ENCODE measurements at regions not wholly inside any gene's neighbourhood (a gene's known extent, or its start where the extent isn't known, plus 50 kb on each side); places are given as distances from the start of the nearest gene placed in this dataset.

DNA sequence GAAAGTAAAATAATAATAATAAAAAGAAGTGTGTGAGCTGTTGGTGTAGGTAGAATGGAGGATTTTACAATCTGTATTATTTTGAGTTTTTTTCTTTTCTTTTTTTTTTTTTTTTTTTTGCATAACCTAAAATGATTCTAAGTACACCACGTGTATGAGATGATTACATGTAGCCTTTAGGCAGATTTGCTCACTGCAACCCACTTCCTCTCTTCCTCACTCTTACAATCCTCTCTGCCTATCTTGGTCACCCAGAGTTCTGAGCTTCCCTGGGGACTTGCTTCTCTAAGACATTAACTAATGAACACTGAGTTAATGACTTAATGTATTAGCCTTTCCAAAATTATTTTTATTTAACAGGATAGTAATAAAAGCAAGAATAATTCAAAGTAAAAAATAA, 1169.6 kb downstream of the EFNB2 start:
- no peak for DNase-seq (ENCODE audit: low read depth, low spot score)

DNA sequence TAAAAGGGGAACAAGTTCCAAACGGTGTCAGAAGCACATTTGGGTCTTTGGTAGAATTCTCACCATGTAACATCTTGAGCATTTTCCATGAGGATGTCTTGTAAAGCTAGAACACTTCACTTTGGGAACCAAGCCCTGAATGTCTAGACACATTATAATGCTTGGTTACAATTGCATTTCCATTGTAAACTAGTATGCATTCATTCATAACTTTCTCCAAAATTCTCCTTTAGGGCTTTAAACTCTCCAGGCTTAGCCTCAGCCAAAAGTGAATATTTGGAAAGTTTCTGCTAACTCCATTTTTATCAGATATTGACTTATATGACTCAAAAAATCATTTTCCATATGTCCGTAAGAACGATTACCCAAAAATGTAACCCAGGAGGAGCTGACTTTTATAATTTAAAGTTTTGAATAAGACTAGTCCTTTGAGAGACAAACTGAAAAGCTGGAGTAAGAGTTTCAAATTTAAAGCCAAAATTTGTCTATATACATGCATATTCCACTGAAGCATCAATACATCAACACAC, 1170.4 kb downstream of the EFNB2 start:
- DNase-seq (ENCODE audit: low read depth, low spot score), result no peak

DNA sequence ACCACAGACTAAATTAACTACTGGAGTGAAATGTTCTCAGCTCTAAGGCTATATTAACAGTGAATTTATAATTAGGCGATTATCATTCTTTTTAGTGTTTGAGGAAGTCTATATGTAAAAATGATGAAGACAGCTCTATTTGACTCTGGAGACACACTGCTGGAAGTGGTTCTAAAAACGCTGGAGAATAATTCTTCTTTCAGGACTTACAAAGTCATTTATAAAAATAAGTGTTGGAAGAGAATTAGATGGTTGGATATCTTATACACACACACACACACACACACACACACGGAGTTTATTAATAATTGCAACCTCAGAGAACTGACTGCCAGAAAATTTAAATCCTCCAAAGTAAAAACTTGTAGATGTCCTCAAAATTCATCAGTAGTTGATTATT, 1171.3 kb downstream of the EFNB2 start:
- no peak for DNase-seq (ENCODE audit: low read depth, low spot score)

DNA sequence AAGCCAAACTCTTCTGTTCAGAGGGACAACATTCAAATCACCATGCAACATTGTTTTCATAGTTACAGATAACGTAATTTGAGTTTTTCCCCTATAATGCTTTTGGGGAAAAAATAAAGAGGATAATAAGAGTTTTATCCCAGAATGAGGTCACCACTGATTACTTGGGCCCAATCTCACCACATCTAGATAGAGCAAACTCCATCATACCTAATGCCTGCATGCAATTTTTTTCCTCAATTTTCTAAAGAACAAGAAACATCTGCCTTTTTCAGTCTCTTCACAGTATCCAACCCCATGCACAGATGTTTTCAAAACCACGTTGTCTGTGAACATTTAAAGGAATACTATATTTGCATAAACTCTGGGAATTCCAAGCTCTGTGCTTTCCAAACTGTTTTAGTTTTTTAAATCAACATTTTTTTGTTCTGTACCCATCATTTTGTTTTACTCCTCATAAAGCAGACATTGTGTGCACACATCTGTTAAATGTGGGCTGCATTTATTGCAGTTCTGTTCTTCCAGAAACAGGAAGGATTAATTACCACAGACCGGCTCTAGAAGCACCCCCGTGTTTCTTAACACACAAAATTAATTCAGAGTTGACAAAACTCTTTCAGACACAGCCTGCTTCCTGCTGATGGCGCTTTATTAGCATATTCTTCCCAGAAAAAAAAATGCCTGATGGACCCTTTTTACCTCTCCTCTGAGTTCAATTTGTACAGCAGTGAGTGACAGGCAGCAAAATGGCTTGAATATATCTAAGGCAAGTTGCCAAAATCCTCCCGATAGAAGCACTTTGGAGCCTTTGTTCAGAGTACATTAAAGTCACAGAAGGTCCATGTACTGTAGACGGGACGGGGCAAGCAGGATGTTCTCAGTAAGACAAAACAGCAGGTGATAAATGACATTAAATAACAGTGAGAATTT, 1171.9 kb downstream of the EFNB2 start:
- no peak for DNase-seq (ENCODE audit: low read depth, low spot score)

DNA sequence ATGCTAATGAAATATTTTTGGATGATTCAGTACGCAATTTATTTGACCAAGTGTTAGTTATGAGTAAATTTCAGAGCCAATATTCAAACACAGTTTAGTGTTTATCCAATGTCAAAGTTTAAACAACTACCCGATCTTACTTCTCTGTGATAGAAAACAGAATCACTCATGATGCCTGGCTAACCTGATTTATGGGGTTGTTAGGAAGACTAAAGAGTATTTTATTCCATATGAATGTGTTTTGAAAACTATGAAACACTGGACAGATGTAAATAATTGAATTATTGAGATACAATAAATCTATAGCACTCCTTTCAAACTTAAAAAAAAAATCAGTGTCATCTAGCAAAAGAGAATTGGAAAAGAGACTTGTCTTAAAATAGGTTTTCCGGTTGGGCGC, 1181.8 kb downstream of the EFNB2 start:
- DNase-seq (ENCODE audit: low read depth, low spot score), result no peak

DNA sequence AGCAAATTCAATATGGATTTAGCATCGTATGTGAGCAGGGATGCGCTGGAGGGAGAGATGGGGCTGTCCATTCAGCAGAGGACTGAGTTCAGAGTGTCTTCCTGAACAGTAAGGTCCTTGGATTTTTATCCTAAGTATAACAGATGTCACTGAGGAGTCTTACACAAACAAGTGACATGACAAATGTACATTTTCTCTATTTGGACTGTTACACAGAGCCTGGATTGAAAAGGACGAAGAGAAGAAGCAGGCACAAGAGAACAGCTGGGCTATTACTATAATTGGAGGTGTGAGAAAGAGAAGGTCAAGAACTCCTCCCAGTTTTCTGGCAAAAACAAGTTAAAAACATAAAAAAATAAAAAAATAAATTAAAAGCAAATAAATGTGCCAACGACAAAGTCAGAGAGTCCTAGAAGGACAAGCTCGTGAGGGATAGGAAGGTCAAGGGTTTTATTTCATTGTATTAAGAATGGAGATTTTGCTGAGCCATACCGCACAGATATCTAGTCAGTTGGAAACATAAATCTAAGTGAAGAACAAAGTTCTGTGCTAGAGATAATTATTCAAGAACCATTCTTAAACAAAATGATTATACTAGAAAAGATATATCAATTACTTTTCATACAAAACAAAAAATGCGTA, 1186.3 kb downstream of the EFNB2 start:
- no peak for DNase-seq (ENCODE audit: low read depth, low spot score)

DNA sequence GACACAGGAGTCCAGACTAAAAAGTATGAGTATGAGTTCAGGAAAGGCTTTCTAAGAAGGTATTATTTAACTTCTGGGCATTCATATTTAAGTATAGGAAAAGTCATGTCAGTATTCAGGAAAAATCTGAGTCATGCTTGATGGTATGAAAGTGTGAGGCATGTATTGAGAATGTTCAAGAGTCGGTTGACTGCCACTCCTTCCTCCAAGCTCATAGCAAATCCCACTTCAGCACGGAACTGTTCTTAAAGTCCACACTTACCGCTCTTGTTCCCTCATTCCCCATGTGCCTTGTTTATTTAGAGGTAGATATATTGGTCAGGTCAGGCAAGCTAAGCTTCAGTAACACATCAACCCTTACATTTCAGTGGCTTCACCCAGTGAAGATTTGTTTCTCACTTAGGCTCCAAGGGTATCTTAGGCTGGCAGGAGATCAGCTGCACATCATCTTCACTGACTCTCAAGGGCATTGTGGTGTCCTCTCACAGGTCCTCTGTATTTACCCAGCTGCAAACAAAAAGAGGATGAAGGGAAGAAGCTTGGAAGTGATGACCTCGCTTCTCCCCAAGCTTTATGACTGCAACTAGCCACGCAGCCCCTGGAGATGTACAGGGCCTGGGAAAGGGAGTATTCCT, 1189.2 kb downstream of the EFNB2 start:
- no peak for DNase-seq (ENCODE audit: low read depth, low spot score)

DNA sequence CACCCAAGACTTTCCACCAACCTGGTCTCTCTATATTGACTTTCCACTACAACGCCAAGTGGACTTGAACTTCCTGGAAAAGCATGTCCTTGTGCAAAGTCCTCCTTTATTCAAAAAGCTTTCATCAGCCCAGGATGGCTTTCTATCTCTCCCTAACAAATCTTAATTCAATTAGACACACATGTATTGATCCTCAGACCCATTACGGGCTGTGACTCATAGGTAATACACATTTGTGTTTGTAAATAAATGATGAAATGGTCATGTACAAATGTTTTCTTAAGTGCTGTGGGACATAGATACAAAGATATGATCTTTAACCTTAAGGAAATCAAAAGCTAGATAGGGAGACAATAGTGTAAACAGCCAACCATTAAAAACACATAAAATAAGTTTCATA, 1189.7 kb downstream of the EFNB2 start:
- DNase-seq (ENCODE audit: low read depth, low spot score), result no peak

DNA sequence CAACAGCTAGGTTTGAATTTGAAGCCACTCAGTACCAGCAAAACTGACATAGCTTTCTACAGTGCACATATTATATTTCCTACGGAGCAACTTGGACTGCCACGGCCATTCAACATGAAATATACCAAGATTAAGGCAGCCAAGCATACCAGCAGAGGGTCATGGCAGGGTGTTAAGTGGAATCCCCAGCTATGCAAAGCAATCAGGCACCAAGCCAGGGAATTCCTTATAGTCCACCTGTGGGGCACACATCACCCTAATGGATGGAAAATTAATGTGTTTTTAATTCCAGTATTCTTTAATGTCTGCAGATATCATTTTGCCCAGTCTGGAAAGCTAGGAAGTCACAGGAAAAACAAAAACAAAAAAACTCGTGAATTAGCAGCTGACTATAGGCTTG, 1190.3 kb downstream of the EFNB2 start:
- DNase-seq (ENCODE audit: low read depth, low spot score), result no peak

DNA sequence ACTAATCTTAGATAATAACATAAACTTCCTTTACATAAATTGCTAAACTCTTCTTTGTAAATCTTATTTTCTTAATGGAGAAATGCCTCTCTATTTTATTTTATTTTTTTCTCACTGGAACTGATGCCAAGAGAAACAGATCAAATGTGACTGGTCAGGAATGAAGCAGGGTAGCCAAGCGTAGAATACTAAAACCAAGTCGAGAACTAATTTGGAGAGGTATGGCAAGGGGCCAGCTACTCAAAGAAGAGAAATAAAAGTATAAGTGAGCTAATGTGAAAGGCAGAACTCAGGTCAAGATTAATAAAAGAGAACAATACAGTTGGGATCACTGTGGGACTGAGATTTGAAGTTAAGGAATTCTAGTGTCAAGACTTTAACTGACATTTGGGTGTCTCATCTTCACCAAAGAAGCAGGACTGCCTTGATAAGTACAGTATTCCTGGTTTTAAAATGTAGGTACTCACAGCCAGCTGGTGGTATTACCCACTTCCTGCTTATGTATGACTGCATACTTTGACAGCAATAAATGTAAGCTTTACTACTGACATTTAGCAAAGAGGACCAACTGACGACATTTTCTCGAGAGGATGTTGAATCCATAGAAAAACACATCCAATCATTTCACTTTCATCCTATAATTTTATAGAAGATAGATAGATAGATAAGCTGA, 1192.2 kb downstream of the EFNB2 start:
- no peak for DNase-seq (ENCODE audit: low read depth, low spot score)

DNA sequence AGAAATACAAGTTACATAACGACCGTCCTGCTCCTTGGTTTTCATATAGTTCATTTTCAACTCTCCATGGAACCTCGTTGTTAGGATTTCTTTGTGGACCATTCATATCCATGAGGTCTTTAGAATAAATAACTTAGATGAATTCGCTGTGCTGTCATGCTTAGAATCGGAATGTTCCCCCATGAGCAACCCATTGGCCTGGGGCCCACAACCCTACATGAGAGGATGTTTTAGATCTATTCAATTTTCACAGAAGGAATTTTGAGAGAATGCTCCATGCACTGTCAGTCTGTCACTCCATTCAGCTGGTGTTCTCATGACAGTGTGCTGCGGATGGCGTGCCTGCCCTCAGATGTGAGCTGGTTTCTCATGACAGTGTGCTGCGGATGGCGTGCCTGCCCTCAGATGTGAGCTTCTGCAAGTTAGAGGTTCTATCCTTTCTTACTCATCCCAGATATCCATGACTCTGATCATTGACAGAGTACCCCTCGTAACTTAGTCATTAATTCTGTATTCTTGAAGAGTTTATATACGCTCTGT, 1193.1 kb downstream of the EFNB2 start:
- DNase-seq (ENCODE audit: low read depth, low spot score), result no peak

DNA sequence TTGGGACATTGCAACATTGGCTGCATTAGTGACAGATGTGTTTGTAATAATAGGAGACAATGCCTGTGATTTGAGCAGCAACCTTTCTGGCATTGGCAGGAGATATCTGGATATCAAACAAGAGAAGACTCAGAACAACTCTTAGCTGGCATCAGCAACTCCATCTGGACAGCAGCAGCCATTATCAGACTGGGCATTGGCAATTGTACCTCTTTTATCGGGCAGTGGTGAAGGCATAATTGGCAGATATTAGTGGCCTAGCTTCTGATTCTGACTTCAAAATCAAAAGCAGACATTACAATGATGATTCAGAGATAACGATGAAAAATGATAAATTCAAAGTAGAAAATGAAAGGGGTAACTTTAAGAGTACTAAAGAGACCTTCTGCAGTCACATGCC, 1193.7 kb downstream of the EFNB2 start:
- DNase-seq (ENCODE audit: low read depth, low spot score), result no peak

DNA sequence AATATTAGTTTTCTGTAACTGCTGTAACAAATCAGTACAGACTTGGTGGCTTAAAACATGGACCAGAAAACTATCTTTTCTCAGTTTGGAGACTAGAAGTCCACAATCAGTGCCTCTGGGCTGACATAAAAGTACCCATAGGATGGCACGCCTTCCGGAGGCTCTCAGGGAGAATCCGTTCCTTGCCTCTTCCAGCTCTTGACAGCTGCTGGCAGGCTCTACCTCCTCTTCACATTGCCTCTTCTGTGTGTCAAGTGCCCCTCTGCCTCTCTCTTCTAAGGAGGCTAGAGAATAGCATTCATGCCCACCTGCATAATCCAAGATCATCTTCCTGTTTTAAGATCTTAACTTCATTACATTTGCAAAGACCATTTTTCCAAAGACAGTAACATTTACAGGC, 1194.2 kb downstream of the EFNB2 start:
- DNase-seq (ENCODE audit: low read depth, low spot score), result no peak

DNA sequence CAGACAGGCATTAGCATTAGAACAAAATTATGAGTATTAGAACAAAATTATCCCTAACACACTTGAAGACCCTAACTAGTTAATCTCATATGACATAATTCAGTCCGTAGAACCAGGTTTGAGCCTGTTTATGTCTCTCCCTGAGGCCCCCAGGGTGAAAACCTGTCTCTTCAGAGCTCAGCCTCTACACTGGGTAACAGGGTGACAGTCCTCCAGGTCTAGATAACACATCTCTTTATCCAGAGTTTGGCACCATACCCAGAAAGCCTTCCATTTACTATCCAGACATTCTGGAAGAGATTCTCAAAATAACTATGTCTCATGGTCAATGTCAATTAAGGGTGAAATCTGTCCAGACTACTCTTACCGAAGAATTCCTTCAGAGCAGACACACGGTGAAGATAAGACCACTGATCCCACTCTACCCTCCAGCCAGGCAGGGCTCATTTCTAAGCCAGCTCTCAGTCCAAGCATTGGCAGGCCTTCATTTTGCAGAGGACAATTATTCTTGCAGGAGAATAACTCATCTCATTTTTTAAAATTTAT, 1195.3 kb downstream of the EFNB2 start:
- no peak for DNase-seq (ENCODE audit: low read depth, low spot score)

DNA sequence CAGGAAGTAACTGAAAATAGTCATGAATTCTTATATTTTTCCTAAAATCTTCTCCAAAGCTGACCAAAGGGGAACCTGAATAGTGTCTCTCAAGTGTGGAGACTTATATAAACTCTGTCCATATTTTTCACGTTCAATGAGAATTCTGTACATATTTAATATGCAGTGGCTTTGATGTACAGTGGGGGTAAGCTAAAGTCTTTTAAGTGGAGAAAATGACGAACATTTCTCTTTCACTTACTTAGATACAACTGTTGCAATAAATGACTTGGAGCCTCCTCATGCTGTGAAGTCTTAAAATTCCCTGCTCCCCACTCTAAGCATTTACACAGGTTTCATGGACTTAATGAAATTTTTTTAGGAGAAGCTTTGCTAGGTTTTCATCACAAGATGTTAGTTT, 1196.7 kb downstream of the EFNB2 start:
- DNase-seq (ENCODE audit: low read depth, low spot score), result no peak

DNA sequence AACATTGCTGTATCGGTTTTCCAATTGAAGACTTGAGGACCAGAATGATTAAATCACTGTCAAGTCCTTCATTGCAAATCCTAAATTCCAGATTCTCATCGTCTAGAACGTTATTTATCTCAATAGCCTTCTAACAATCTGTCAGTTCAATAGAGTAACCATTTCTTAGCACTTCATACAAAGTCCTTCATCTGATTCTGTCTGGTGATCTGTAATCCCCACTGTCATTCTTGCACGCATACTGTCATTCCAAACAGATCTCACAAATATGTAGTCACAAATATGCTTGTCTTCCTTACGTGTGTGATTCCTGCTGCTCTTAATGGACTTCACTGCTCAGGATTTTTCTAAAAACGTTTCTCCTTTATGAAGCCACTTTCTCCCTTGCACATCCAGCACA, 1197.5 kb downstream of the EFNB2 start:
- DNase-seq (ENCODE audit: low read depth, low spot score), result no peak

DNA sequence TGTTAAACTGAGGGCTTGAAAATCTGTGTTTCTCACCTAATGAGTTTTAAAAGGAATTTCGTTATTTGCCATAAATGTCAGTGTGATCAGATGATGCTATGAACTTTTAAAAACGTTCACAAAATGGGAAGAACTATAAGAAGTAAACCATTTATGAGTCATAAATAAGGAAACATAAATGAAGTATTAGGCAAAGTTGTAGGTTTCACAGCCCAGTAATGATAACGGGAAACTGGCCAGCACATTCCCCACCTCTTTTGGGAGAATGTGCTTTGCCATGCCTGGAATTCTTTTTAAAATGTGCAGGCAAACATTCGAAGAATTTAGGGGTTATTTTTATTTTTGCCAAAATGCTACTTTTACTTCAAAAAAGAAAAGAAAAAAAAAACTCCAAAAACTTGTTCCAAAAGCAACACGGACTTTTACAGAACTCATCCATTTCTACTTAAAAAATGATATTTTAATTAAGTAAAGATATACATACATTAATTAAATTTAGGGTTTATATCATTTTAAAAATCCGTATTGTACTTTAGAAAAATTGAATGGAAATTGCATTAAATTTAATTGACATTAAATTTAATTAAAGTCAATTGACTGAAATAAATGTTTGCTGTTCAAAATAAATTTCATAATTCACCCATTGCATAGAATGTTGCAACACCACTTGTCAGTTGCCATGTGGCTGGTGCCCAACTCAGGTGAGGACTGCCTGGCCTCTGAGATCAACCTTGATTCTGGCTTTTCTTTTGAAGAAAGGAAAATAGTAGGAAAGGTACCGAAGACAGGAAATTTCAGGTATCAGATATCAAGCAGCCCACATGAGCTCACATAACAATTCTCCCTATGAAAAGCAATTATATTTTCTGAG, 1198.5 kb downstream of the EFNB2 start:
- no peak for DNase-seq (ENCODE audit: low read depth, low spot score)

DNA sequence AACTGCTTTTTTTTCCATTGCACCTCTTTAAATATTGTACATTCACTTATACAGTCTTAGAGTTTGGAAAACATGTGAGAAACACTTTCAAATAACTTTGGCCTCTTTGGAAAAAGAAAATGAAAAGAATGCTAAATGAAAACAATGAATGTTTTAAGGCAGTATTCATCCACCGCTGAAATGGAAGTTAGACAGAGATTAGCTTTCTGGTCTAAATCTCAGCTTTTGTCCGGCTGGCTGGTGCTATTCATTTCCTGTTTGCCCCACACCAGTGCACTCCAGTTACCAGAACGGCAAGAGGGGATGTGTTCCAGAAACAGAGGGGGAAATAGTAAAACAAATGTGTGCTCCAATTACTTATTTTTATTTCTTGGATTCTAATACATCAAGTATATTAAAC, 1201.3 kb downstream of the EFNB2 start:
- DNase-seq (ENCODE audit: low read depth, low spot score), result no peak

DNA sequence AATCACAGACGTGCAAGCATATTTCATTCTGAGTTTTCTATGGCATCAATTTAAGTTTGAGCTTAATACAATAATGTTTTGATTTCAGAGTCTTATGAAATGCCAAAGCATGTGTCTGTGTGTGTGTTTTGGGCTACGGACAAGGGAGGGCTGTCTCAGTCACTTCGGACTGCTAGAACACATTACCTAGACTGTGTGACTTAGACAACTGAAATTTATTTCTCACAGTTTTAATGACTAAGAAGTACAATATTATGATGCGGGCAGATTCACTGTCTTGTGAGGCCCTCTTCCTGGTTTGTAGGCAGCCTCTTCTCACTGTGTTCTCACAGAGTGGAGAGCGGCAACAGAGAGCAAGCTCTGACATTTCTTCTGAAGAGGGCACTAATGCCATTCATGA, 1202.0 kb downstream of the EFNB2 start:
- no peak for DNase-seq (ENCODE audit: low read depth, low spot score)

DNA sequence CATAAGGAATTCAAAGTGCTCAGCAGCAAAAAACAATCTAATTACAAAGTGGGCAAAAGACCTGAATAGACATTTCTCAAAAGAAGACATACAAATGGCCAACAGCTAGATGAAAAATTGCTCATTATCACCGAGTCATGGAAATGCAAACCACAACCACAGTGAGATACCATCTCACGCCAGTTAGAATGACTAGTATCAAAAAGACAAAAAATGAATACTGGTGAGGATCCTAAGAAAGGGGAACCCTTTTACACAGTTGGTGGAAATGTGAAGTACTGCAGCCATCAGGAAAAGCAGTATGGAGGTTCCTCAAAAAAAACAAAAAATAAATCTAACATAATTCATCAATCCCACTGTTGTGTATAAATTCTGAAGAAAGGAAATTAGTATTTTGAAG, 1206.1 kb downstream of the EFNB2 start:
- no peak for DNase-seq (ENCODE audit: low read depth, low spot score)

Measured in activated naive CD8-positive, alpha-beta T cell treated with anti-CD3 and anti-CD28 coated beads, Interleukin-2, amount 50 U/mL, for 16 hours (primary cell).